ENCODE measurements at regions not wholly inside any gene's neighbourhood (a gene's known extent, or its start where the extent isn't known, plus 50 kb on each side); places are given as distances from the start of the nearest gene placed in this dataset.

DNA sequence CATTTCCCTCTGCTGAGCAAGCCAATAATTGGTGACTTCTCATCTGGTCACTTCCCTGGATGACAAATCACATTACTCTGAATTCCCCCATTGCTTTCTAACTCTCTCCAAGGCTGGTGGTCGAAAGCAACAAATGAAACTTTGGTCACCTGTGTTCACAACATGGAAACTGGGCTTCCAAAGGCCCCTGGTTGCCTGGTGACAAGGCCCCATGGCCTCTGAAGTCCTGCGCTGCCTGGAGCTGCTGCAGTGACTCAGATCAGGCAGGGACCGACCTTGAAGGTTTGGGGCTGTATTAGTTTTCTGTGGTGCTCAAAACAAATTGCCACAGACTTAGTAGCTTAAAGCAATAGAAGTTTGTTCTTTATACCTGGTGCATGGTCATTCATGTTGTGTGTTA is 345.3 kb downstream of the WDR72 start:
- ChIA-PET CTCF (no interaction called here), POLR2A (no interaction called here)
- H3K36me3 ChIP-seq (ENCODE audit: control insufficient read depth, insufficient read depth, low read length) = no peaks in the 10 kb centered on the region
- H3K4me3 ChIP-seq (ENCODE audit: low read depth in 2 of 2, low read length in 2 of 2) = no peak overlapping the region
- in situ Hi-C loops (cut with HindIII; ENCODE audit: low pct_unique_long_range_greater_than_20kb, low sequenced_read_pairs) = no loop called here
- no peaks in the 10 kb centered on the region for H3K4me1 ChIP-seq (ENCODE audit: control insufficient read depth, insufficient read depth, low read length)
- ATAC-seq (no peak), DNase-seq (ENCODE audit: low read depth, low spot score) (no peak)
- no peaks in the 10 kb centered on the region for H3K9me3 ChIP-seq (ENCODE audit: control insufficient read depth, insufficient read depth, low read depth, low read length)
- no peaks in the 10 kb centered on the region for H3K27me3 ChIP-seq (ENCODE audit: control insufficient read depth, insufficient read depth, low read length)
- intact Hi-C loops (cut with micrococcal nuclease; ENCODE audit: unreplicated experiment) = no loop called here
- H3K27ac ChIP-seq (ENCODE audit: low read length) = no peak overlapping the region
- TF ChIP-seq POLR2AphosphoS5 (IDR thresholded peaks at IDR 0.05; ENCODE audit: low read depth, low read length) (no peak), SIN3A (IDR thresholded peaks at IDR 0.05; ENCODE audit: borderline replicate concordance, insufficient read depth, low read depth, low read length) (no peak)
- TF ChIP-seq, protein P1, sequence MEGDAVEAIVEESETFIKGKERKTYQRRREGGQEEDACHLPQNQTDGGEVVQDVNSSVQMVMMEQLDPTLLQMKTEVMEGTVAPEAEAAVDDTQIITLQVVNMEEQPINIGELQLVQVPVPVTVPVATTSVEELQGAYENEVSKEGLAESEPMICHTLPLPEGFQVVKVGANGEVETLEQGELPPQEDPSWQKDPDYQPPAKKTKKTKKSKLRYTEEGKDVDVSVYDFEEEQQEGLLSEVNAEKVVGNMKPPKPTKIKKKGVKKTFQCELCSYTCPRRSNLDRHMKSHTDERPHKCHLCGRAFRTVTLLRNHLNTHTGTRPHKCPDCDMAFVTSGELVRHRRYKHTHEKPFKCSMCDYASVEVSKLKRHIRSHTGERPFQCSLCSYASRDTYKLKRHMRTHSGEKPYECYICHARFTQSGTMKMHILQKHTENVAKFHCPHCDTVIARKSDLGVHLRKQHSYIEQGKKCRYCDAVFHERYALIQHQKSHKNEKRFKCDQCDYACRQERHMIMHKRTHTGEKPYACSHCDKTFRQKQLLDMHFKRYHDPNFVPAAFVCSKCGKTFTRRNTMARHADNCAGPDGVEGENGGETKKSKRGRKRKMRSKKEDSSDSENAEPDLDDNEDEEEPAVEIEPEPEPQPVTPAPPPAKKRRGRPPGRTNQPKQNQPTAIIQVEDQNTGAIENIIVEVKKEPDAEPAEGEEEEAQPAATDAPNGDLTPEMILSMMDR (IDR thresholded peaks at IDR 0.05) = no peak
- no TSS peak for BruUV-seq (replicated peaks)

DNA sequence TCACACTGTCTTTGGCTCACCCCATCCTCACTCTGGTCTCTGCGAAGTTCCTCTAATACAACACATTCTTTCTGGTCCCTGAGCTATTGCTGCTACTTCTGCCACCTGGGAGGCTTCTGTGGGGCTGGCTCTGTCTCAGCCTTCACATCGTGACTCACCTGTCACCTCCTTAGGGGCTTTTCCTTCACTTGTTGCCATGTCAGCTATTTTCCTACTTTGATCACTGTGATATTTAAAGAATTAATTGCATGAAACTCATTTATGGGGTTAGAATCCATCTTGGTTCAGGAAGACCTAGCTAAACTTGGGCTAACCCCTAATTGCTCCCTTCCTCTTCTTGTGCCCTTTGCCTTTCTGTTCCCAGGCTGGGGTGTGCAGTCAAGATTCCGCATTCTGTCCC is 346.9 kb downstream of the WDR72 start:
- in situ Hi-C loops (cut with HindIII; ENCODE audit: low pct_unique_long_range_greater_than_20kb, low sequenced_read_pairs) (no loop called here), intact Hi-C loops (cut with micrococcal nuclease; ENCODE audit: unreplicated experiment) (no loop called here)
- TF ChIP-seq TCF7L2 (IDR thresholded peaks at IDR 0.05; ENCODE audit: low read depth, low read length) (no peak), SIN3A (IDR thresholded peaks at IDR 0.05; ENCODE audit: borderline replicate concordance, insufficient read depth, low read depth, low read length) (no peak), POLR2AphosphoS5 (IDR thresholded peaks at IDR 0.05; ENCODE audit: low read depth, low read length) (no peak)
- TF ChIP-seq, protein P2, sequence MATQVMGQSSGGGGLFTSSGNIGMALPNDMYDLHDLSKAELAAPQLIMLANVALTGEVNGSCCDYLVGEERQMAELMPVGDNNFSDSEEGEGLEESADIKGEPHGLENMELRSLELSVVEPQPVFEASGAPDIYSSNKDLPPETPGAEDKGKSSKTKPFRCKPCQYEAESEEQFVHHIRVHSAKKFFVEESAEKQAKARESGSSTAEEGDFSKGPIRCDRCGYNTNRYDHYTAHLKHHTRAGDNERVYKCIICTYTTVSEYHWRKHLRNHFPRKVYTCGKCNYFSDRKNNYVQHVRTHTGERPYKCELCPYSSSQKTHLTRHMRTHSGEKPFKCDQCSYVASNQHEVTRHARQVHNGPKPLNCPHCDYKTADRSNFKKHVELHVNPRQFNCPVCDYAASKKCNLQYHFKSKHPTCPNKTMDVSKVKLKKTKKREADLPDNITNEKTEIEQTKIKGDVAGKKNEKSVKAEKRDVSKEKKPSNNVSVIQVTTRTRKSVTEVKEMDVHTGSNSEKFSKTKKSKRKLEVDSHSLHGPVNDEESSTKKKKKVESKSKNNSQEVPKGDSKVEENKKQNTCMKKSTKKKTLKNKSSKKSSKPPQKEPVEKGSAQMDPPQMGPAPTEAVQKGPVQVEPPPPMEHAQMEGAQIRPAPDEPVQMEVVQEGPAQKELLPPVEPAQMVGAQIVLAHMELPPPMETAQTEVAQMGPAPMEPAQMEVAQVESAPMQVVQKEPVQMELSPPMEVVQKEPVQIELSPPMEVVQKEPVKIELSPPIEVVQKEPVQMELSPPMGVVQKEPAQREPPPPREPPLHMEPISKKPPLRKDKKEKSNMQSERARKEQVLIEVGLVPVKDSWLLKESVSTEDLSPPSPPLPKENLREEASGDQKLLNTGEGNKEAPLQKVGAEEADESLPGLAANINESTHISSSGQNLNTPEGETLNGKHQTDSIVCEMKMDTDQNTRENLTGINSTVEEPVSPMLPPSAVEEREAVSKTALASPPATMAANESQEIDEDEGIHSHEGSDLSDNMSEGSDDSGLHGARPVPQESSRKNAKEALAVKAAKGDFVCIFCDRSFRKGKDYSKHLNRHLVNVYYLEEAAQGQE (IDR thresholded peaks at IDR 0.05; ENCODE audit: insufficient read depth in 1 of 2, low read depth in 2 of 2, low read length in 1 of 2) = no peak
- TF ChIP-seq, protein P1 (IDR thresholded peaks at IDR 0.05) = no peak
- CTCF ChIA-PET = no interaction called here
- POLR2A ChIA-PET = no interaction called here
- Histone ChIP-seq H3K27ac (ENCODE audit: low read length) (no peak overlapping the region), H3K36me3 (ENCODE audit: control insufficient read depth, insufficient read depth, low read length) (no peaks in the 10 kb centered on the region), H3K4me3 (ENCODE audit: low read depth in 2 of 2, low read length in 2 of 2) (no peak overlapping the region), H3K4me1 (ENCODE audit: control insufficient read depth, insufficient read depth, low read length) (no peaks in the 10 kb centered on the region), H3K9me3 (ENCODE audit: control insufficient read depth, insufficient read depth, low read depth, low read length) (no peaks in the 10 kb centered on the region), H3K27me3 (ENCODE audit: control insufficient read depth, insufficient read depth, low read length) (no peaks in the 10 kb centered on the region)
- DNase-seq (ENCODE audit: low read depth, low spot score) (no peak), ATAC-seq (no peak)
- no TSS peak for BruUV-seq (replicated peaks)
